Activated B cell treated with CpG ODN at 0.5 μM for 24 hours (primary cell): ENCODE measurements at regions not wholly inside any gene's neighbourhood (a gene's known extent, or its start where the extent isn't known, plus 50 kb on each side); places are given as distances from the start of the nearest gene placed in this dataset.

ENCODE experiments used
- ATAC-seq: fragments of 200-7000 bp; cut with Tn5 transposase; one replicate; pipeline ENCODE4 v1.10.0; 2021; ENCODE audit warnings: low read depth, mild to moderate bottlenecking, moderate library complexity
- CTCF ChIA-PET: fragments of 350-600 bp; sonication (Branson Sonifier 250); formaldehyde crosslinking; loops from one replicate; lab custom pipeline; 2021; ENCODE audit warnings: antibody characterized with exemption; lab: Charles Lee
- POLR2A ChIA-PET: fragments of 350-600 bp; sonication (Branson Sonifier 250); formaldehyde crosslinking; loops from one replicate; lab custom pipeline; 2021; ENCODE audit warnings: antibody characterized with exemption; lab: Charles Lee
- DNase-seq: peaks from one replicate; pipeline ENCODE4 v3.0.0; 2022
- H3K27ac Mint-ChIP-seq: one replicate; pipeline ENCODE4 v1.8.0; 2020; ENCODE audit warnings: mixed read lengths
- H3K27me3 Mint-ChIP-seq: one replicate; pipeline ENCODE4 v1.8.0; 2021; ENCODE audit warnings: mixed read lengths
- H3K36me3 Mint-ChIP-seq: one replicate; pipeline ENCODE4 v1.8.0; 2021; ENCODE audit warnings: low read depth, mixed read lengths
- H3K4me1 Mint-ChIP-seq: one replicate; pipeline ENCODE4 v1.8.0; 2021; ENCODE audit warnings: mixed read lengths
- H3K4me3 Mint-ChIP-seq: one replicate; pipeline ENCODE4 v1.8.0; 2020; ENCODE audit warnings: mild to moderate bottlenecking, mixed read lengths
- H3K9me3 Mint-ChIP-seq: one replicate; pipeline ENCODE4 v1.8.0; 2020; ENCODE audit warnings: mixed read lengths
- intact Hi-C: fragments of 100-400 bp; cut with micrococcal nuclease; formaldehyde crosslinking; loops from one replicate; pipeline ENCODE4 v1.15.1; 2024
- TF ChIP-seq, protein P1 (sequence below): fragments of 200-600 bp; IDR thresholded peaks from one replicate; pipeline ENCODE4 v1.8.0; 2022; ENCODE audit warnings: antibody characterized with exemption, mild to moderate bottlenecking

GRCh38 chr4:125773502-125773901 is 458.7 kb downstream of the FAT4 start:
- TF ChIP-seq, protein P1, sequence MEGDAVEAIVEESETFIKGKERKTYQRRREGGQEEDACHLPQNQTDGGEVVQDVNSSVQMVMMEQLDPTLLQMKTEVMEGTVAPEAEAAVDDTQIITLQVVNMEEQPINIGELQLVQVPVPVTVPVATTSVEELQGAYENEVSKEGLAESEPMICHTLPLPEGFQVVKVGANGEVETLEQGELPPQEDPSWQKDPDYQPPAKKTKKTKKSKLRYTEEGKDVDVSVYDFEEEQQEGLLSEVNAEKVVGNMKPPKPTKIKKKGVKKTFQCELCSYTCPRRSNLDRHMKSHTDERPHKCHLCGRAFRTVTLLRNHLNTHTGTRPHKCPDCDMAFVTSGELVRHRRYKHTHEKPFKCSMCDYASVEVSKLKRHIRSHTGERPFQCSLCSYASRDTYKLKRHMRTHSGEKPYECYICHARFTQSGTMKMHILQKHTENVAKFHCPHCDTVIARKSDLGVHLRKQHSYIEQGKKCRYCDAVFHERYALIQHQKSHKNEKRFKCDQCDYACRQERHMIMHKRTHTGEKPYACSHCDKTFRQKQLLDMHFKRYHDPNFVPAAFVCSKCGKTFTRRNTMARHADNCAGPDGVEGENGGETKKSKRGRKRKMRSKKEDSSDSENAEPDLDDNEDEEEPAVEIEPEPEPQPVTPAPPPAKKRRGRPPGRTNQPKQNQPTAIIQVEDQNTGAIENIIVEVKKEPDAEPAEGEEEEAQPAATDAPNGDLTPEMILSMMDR, result no peak
- Mint-ChIP-seq H3K36me3 (no peaks in the 10 kb centered on the region), H3K27ac (no peak overlapping the region), H3K9me3 (peaks cover 14% of the 10 kb centered on the region), H3K27me3 (no peaks in the 10 kb centered on the region), H3K4me1 (no peaks in the 10 kb centered on the region), H3K4me3 (no peak overlapping the region)
- DNase-seq (no peak), ATAC-seq (no peak)
- ChIA-PET POLR2A (no interaction called here), CTCF (no interaction called here)
- intact Hi-C loops, result no loop called here

DNA sequence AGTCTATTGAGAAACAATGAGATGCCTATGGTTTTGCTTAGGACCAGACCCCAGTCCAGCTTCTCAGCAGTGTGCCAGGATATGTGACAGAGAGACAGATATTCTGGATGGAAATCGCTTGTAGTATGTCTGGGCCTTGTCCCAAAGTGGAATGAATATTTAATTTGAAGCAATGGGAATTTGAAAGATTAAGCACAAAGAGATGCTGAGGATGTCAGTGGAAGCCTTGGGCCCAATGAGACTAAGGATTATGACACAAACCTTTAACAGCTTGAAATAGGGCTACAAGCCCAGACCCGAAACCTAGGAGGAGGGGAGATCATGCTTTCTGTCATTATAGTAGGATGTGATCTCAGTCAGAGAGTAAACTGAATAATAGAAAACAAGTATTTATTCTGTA is 459.2 kb downstream of the FAT4 start:
- no peak for DNase-seq
- no peak for ATAC-seq
- Mint-ChIP-seq H3K9me3 (peaks cover 14% of the 10 kb centered on the region), H3K4me3 (no peak overlapping the region), H3K4me1 (no peaks in the 10 kb centered on the region), H3K36me3 (no peaks in the 10 kb centered on the region), H3K27me3 (no peaks in the 10 kb centered on the region), H3K27ac (no peak overlapping the region)
- POLR2A ChIA-PET, result no interaction called here
- TF ChIP-seq, protein P1, result no peak
- CTCF ChIA-PET, result no interaction called here
- intact Hi-C loops, result no loop called here

- Mint-ChIP-seq H3K4me3 (no peak overlapping the region), H3K36me3 (no peaks in the 10 kb centered on the region), H3K27me3 (no peaks in the 10 kb centered on the region), H3K4me1 (no peaks in the 10 kb centered on the region), H3K9me3 (peaks cover 14% of the 10 kb centered on the region), H3K27ac (no peak overlapping the region)
- POLR2A ChIA-PET, result no interaction called here
- DNase-seq (no peak), ATAC-seq (no peak)
- CTCF ChIA-PET, result no interaction called here
- TF ChIP-seq, protein P1, result no peak
- intact Hi-C loops, result no loop called here
Measured at GRCh38 chr4:125776146-125776545, 461.4 kb downstream of the FAT4 start.

DNA sequence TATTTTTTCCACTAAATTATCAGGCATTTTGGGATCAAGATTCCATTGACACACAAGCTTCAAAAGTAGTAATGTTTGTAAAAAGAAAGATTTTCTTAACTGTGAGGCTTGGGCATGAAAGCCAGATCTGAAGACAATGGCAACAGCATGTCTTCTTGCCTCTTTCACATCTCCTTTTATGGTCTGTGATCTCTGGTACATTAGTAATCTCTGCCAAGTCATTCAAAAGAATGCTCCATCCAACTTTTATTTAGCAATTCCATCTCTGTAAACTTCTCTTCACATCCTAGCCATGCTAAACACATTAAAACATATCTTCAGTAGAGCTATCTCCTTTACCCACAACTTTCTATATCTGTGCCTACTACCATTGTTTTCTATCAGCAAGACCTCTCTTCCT is 465.4 kb downstream of the FAT4 start:
- H3K4me1 Mint-ChIP-seq, result no peaks in the 10 kb centered on the region
- H3K27ac Mint-ChIP-seq, result no peak overlapping the region
- no peaks in the 10 kb centered on the region for H3K36me3 Mint-ChIP-seq
- ATAC-seq (no peak), DNase-seq (no peak)
- ChIA-PET CTCF (no interaction called here), POLR2A (no interaction called here)
- H3K4me3 Mint-ChIP-seq, result no peak overlapping the region
- peaks cover 9% of the 10 kb centered on the region for H3K9me3 Mint-ChIP-seq
- H3K27me3 Mint-ChIP-seq, result no peaks in the 10 kb centered on the region
- TF ChIP-seq, protein P1, result no peak
- intact Hi-C loops, result no loop called here

DNA sequence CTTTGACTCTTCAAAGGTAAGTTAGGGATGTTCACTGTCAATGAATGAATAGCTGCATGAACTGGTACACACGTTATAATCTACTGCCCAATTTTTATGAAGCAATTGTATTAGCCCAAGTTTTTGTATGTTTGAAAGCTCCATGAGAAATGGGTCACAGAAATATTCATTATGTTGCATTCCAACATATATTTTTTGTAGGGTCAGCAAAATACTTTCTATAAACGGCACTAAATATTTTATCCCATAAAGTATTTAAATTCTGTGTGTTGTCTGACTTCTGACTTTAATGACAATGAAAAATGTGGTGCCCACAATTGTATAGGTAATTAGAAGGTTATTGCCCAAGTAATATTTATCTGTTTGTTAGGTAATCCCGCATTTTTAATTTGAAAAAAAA is 466.0 kb downstream of the FAT4 start:
- ChIA-PET POLR2A (no interaction called here), CTCF (no interaction called here)
- Mint-ChIP-seq H3K4me3 (no peak overlapping the region), H3K9me3 (peaks cover 5% of the 10 kb centered on the region), H3K4me1 (no peaks in the 10 kb centered on the region), H3K27me3 (no peaks in the 10 kb centered on the region), H3K36me3 (no peaks in the 10 kb centered on the region), H3K27ac (no peak overlapping the region)
- DNase-seq (no peak), ATAC-seq (no peak)
- intact Hi-C loops, result no loop called here
- TF ChIP-seq, protein P1, result no peak
